Lower leg skin (tissue), 4 donors: ENCODE measurements at regions not wholly inside any gene's neighbourhood (a gene's known extent, or its start where the extent isn't known, plus 50 kb on each side); places are given as distances from the start of the nearest gene placed in this dataset.

Experiments
- DNase-seq, 2 donors: peaks; one replicate each; pipeline ENCODE4 v3.0.0-alpha.2; 2019; ENCODE audit warnings: low spot score in 2 of 2
- H3K4me3 ChIP-seq: fragments of 200-600 bp; sonication (generic); 2 replicates; pipeline ENCODE4 v1.5.1; 2017; ENCODE audit warnings: mild to moderate bottlenecking, low read depth; ENCODE audit not compliant: poor library complexity, severe bottlenecking
- CTCF ChIP-seq, 3 donors: fragments of 450-650 bp; IDR thresholded peaks; one replicate each; pipeline ENCODE4 v1.5.1; 2016; ENCODE audit warnings: antibody characterized with exemption in 3 of 3, mild to moderate bottlenecking in 3 of 3, moderate library complexity in 2 of 3
- POLR2A ChIP-seq, 2 donors: fragments of 450-650 bp; IDR thresholded peaks; one replicate each; pipeline ENCODE4 v1.6.1; 2016 to 2017; ENCODE audit warnings: antibody characterized with exemption in 2 of 2, mild to moderate bottlenecking in 1 of 2, moderate library complexity in 1 of 2
- WGBS, 2 donors: methylation state at CpG; one replicate each; pipeline ENCODE4 v1.1.5; 2018; 5-methylcytosine and 5-hydroxymethylcytosine counted together
- intact Hi-C: fragments of 100-400 bp; cut with DNase I; formaldehyde crosslinking; loops from one replicate; pipeline ENCODE4 v1.15.0; 2023; ENCODE audit warnings: low total_unique reads

GRCh38 chr2:57726294-57726693 lies 320.3 kb upstream of the VRK2 start:
- intact Hi-C loops = no loop called here
- no peak overlapping the region for H3K4me3 ChIP-seq
- no peak for DNase-seq
- TF ChIP-seq POLR2A (IDR thresholded peaks at IDR 0.05) (no peak), CTCF (IDR thresholded peaks at IDR 0.05) (no peak)
- 58 to 69% methylated on average over 4 of the region's 4 CpGs for WGBS, 2 donors

GRCh38 chr2:57728691-57729090 lies 317.9 kb upstream of the VRK2 start:
- H3K4me3 ChIP-seq = no peak overlapping the region
- WGBS, 2 donors = 90 to 100% methylated on average over 1 of the region's 1 CpG
- intact Hi-C loops = no loop called here

GRCh38 chr2:57733956-57734355 lies 312.6 kb upstream of the VRK2 start:
- no peak for TF ChIP-seq CTCF (IDR thresholded peaks at IDR 0.05)
- TF ChIP-seq POLR2A (IDR thresholded peaks at IDR 0.05) = no peak
- intact Hi-C loops = no loop called here
- no peak for DNase-seq
- H3K4me3 ChIP-seq = no peak overlapping the region

More at GRCh38 chr2:57728691-57729090, 317.9 kb upstream of the VRK2 start:
- TF ChIP-seq POLR2A (IDR thresholded peaks at IDR 0.05) (no peak), CTCF (IDR thresholded peaks at IDR 0.05) (no peak)
- no peak for DNase-seq

GRCh38 chr2:57740891-57741290 lies 305.7 kb upstream of the VRK2 start:
- 49 to 65% methylated on average over 6 of the region's 6 CpGs for WGBS, 2 donors
- no peak overlapping the region for H3K4me3 ChIP-seq
- intact Hi-C loops = no loop called here
- TF ChIP-seq CTCF (IDR thresholded peaks at IDR 0.05) (no peak), POLR2A (IDR thresholded peaks at IDR 0.05) (no peak)
- no peak for DNase-seq

- WGBS, 2 donors = 84 to 86% methylated on average over 1 of the region's 1 CpG
Measured at GRCh38 chr2:57753636-57754035, 293.0 kb upstream of the VRK2 start.

More at GRCh38 chr2:57753636-57754035, 293.0 kb upstream of the VRK2 start:
- intact Hi-C loops = no loop called here
- no peak for TF ChIP-seq CTCF (IDR thresholded peaks at IDR 0.05)
- no peak for TF ChIP-seq POLR2A (IDR thresholded peaks at IDR 0.05)
- H3K4me3 ChIP-seq = no peak overlapping the region
- no peak for DNase-seq
